ENCODE measurements at regions not wholly inside any gene's neighbourhood (a gene's known extent, or its start where the extent isn't known, plus 50 kb on each side); places are given as distances from the start of the nearest gene placed in this dataset.

GRCh38 chr4:24202579-24202978 is 312.7 kb upstream of the PPARGC1A start:
- no peak overlapping the region for H3K4me2 ChIP-seq (ENCODE audit: insufficient read depth, low read length)
- H3K4me3 ChIP-seq (replicated peaks in 1 of 3; ENCODE audit: insufficient read depth in 1 of 3, low read depth in 1 of 3, low read length in 3 of 3), result no peak overlapping the region
- intact Hi-C loops (cut with micrococcal nuclease) (no loop called here), dilution Hi-C loops (cut with MboI; ENCODE audit: extremely low pct_ligation_motif_present, low sequenced_read_pairs) (no loop called here)
- H3K36me3 ChIP-seq (ENCODE audit: control insufficient read depth in 2 of 2, extremely low read depth in 1 of 2, insufficient read depth in 2 of 2, low read length in 2 of 2), result no peaks in the 10 kb centered on the region
- no peak for FAIRE-seq
- no peak overlapping the region for H2AFZ ChIP-seq (ENCODE audit: low read depth, low read length)
- H3K9me1 ChIP-seq (replicated peaks; ENCODE audit: control insufficient read depth, extremely low read depth, insufficient read depth, low read length), result no peaks in the 10 kb centered on the region
- ChIA-PET CTCF (no interaction called here), POLR2A (no interaction called here)
- no peaks in the 10 kb centered on the region for H4K20me1 ChIP-seq (replicated peaks; ENCODE audit: control insufficient read depth, extremely low read depth, insufficient read depth, low read length)
- H3K27ac ChIP-seq (ENCODE audit: insufficient read depth, low read depth, low read length), result no peak overlapping the region
- H3K4me1 ChIP-seq (ENCODE audit: control insufficient read depth, extremely low read depth, insufficient read depth, low read length), result no peaks in the 10 kb centered on the region
- H3K27me3 ChIP-seq (ENCODE audit: control insufficient read depth in 2 of 2, insufficient read depth in 2 of 2, low read length in 2 of 2), result no peaks in the 10 kb centered on the region
- H3K9me3 ChIP-seq (replicated peaks; ENCODE audit: control insufficient read depth, insufficient read depth, low read length), result peaks cover 3% of the 10 kb centered on the region
- no peaks in the 10 kb centered on the region for H3K79me2 ChIP-seq (ENCODE audit: control insufficient read depth, insufficient read depth, low read length)
- H3K9ac ChIP-seq (replicated peaks; ENCODE audit: extremely low read depth, insufficient read depth, low read length), result no peak overlapping the region
- DNase-seq (ENCODE audit: low read depth, low spot score), result no peak
- no TSS peak for BruUV-seq (replicated peaks)
- no peak for TF ChIP-seq POLR2AphosphoS5 (IDR thresholded peaks at IDR 0.05; ENCODE audit: insufficient read depth, low read depth, low read length)
- TF ChIP-seq, protein P1, sequence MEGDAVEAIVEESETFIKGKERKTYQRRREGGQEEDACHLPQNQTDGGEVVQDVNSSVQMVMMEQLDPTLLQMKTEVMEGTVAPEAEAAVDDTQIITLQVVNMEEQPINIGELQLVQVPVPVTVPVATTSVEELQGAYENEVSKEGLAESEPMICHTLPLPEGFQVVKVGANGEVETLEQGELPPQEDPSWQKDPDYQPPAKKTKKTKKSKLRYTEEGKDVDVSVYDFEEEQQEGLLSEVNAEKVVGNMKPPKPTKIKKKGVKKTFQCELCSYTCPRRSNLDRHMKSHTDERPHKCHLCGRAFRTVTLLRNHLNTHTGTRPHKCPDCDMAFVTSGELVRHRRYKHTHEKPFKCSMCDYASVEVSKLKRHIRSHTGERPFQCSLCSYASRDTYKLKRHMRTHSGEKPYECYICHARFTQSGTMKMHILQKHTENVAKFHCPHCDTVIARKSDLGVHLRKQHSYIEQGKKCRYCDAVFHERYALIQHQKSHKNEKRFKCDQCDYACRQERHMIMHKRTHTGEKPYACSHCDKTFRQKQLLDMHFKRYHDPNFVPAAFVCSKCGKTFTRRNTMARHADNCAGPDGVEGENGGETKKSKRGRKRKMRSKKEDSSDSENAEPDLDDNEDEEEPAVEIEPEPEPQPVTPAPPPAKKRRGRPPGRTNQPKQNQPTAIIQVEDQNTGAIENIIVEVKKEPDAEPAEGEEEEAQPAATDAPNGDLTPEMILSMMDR (IDR thresholded peaks at IDR 0.05; ENCODE audit: extremely low read depth in 1 of 2, insufficient read depth in 1 of 2, low read depth in 1 of 2, low read length in 2 of 2), result no peak
- TF ChIP-seq MAX (IDR thresholded peaks at IDR 0.05; ENCODE audit: insufficient read depth, insufficient read length), result no peak
- TF ChIP-seq EZH2 (IDR thresholded peaks at IDR 0.05; ENCODE audit: borderline replicate concordance, low read depth, low read length, severe bottlenecking), result no peak
- TF ChIP-seq MYC (IDR thresholded peaks at IDR 0.05; ENCODE audit: low read depth, low read length), result no peak
- TF ChIP-seq JUN (IDR thresholded peaks at IDR 0.05; ENCODE audit: borderline replicate concordance, insufficient read depth, insufficient read length, low read depth), result no peak
- TF ChIP-seq FOS (IDR thresholded peaks at IDR 0.05; ENCODE audit: borderline replicate concordance, insufficient read depth, low read length), result no peak
- no peak for TF ChIP-seq GATA2 (IDR thresholded peaks at IDR 0.05; ENCODE audit: insufficient read depth, insufficient read length, low read depth, low read length)
- no peak for TF ChIP-seq POLR2A (IDR thresholded peaks at IDR 0.05; ENCODE audit: low read depth, low read length)

All from endothelial cell of umbilical vein (primary cell).